ENCODE measurements at regions not wholly inside any gene's neighbourhood (a gene's known extent, or its start where the extent isn't known, plus 50 kb on each side); places are given as distances from the start of the nearest gene placed in this dataset.

DNA sequence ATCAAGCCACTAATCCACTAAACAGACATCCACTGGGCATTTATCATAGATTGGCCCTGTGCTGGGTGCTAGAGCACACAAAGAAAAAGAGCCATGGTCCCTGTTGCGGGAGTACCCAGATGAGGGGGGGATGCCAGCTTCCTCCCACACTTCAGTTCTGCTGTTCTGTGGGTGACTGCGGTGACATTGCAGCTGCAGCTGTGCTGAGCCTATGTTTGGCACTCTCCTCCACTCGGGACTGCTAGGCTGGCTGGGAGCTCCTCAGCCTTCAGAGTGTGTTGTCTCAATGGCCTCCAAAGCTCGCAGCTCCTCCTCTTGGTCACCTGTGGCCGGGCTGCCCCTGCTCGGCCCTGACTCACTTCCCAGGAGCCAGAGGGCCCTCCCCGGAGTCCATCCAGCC is 173.2 kb downstream of the CLCN4 start:
- Histone ChIP-seq H3K79me1 (ENCODE audit: low read depth in 1 of 2, low read length in 2 of 2) (no peaks in the 10 kb centered on the region), H4K8ac (ENCODE audit: low read depth in 2 of 2, low read length in 2 of 2) (no peak overlapping the region), H3K4me3 (ENCODE audit: insufficient read depth, low read depth, low read length) (no peak overlapping the region), H3K56ac (ENCODE audit: extremely low read depth, insufficient read depth, low read length) (no peak overlapping the region), H3K18ac (ENCODE audit: low read depth, low read length) (no peak overlapping the region), H3K9me1 (ENCODE audit: insufficient read depth, low read length) (no peaks in the 10 kb centered on the region), H2AK9ac (replicated peaks; ENCODE audit: low read depth, low read length, poor library complexity) (no peak overlapping the region), H3K27me3 (ENCODE audit: control insufficient read depth, insufficient read depth, low read length) (no peaks in the 10 kb centered on the region; the same call in 1 of the 2 replicates), H3K27ac (ENCODE audit: insufficient read depth, low read length) (no peak overlapping the region), H4K91ac (ENCODE audit: insufficient read depth, low read depth, low read length) (no peak overlapping the region), H3K4me1 (ENCODE audit: control insufficient read depth, insufficient read depth, low read length) (peaks cover 2% of the 10 kb centered on the region; the same call in 1 of the 2 replicates), H2AFZ (replicated peaks; ENCODE audit: low read length, poor library complexity) (no peak overlapping the region), H2BK120ac (ENCODE audit: low read depth, low read length) (no peak overlapping the region), H2BK5ac (ENCODE audit: low read depth, low read length, poor library complexity, severe bottlenecking) (no peak overlapping the region), H3K36me3 (ENCODE audit: control insufficient read depth, insufficient read depth, low read length) (no peaks in the 10 kb centered on the region), H3K9ac (ENCODE audit: low read depth, low read length) (no peak overlapping the region), H2AK5ac (ENCODE audit: low read depth, low read length) (no peak overlapping the region), H4K20me1 (ENCODE audit: insufficient read depth, low read length) (no peaks in the 10 kb centered on the region), H3K23ac (ENCODE audit: low read depth, low read length) (no peak overlapping the region), H4K5ac (ENCODE audit: low read depth, low read length) (no peak overlapping the region), H3K4ac (ENCODE audit: low read depth, low read length) (no peak overlapping the region), H3K14ac (replicated peaks; ENCODE audit: low read depth, low read length) (no peak overlapping the region), H2BK20ac (ENCODE audit: low read depth, low read length) (no peak overlapping the region), H3K4me2 (ENCODE audit: low read depth, low read length) (no peak overlapping the region), H3K9me3 (ENCODE audit: control insufficient read depth, insufficient read depth, low read length) (no peaks in the 10 kb centered on the region), H2BK15ac (ENCODE audit: low read depth, low read length) (no peak overlapping the region)
- BruUV-seq (replicated peaks): no TSS peak
- intact Hi-C loops (cut with micrococcal nuclease): loop anchor here (5.0 kb wide), 1 partner anchor 287 kb away; no protein-coding TSS in a partner anchor
- DNase-seq (no peak), ATAC-seq (ENCODE audit: low read depth) (no peak)
- in situ Hi-C loops (cut with MboI; ENCODE audit: low sequenced_read_pairs): no loop called here
- TF ChIP-seq SMC3 (IDR thresholded peaks at IDR 0.05; ENCODE audit: low read depth, low read length) (no peak), MAFK (IDR thresholded peaks at IDR 0.05; ENCODE audit: low read depth, low read length) (no peak), POLR2A (IDR thresholded peaks at IDR 0.05; ENCODE audit: low read depth, low read length) (no peak), CEBPB (IDR thresholded peaks at IDR 0.05; ENCODE audit: low read depth, low read length) (no peak), FOS (IDR thresholded peaks at IDR 0.05; ENCODE audit: low read depth, low read length) (no peak), RCOR1 (IDR thresholded peaks at IDR 0.05; ENCODE audit: insufficient replicate concordance, low read length) (no peak), BHLHE40 (IDR thresholded peaks at IDR 0.05; ENCODE audit: low read depth, low read length) (no peak), NFE2L2 (IDR thresholded peaks at IDR 0.05; ENCODE audit: low read depth, low read length) (no peak), RAD21 (IDR thresholded peaks at IDR 0.05; ENCODE audit: low read length) (no peak), MAZ (IDR thresholded peaks at IDR 0.05; ENCODE audit: borderline replicate concordance, low read depth, low read length) (no peak), RFX5 (IDR thresholded peaks at IDR 0.05; ENCODE audit: low read depth, low read length) (no peak), CHD1 (IDR thresholded peaks at IDR 0.05; ENCODE audit: low read depth, low read length) (no peak)
- TF ChIP-seq, protein P1, sequence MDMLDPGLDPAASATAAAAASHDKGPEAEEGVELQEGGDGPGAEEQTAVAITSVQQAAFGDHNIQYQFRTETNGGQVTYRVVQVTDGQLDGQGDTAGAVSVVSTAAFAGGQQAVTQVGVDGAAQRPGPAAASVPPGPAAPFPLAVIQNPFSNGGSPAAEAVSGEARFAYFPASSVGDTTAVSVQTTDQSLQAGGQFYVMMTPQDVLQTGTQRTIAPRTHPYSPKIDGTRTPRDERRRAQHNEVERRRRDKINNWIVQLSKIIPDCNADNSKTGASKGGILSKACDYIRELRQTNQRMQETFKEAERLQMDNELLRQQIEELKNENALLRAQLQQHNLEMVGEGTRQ (IDR thresholded peaks at IDR 0.05; ENCODE audit: low read depth, low read length): no peak
- TF ChIP-seq, protein P2, sequence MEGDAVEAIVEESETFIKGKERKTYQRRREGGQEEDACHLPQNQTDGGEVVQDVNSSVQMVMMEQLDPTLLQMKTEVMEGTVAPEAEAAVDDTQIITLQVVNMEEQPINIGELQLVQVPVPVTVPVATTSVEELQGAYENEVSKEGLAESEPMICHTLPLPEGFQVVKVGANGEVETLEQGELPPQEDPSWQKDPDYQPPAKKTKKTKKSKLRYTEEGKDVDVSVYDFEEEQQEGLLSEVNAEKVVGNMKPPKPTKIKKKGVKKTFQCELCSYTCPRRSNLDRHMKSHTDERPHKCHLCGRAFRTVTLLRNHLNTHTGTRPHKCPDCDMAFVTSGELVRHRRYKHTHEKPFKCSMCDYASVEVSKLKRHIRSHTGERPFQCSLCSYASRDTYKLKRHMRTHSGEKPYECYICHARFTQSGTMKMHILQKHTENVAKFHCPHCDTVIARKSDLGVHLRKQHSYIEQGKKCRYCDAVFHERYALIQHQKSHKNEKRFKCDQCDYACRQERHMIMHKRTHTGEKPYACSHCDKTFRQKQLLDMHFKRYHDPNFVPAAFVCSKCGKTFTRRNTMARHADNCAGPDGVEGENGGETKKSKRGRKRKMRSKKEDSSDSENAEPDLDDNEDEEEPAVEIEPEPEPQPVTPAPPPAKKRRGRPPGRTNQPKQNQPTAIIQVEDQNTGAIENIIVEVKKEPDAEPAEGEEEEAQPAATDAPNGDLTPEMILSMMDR (conservative IDR thresholded peaks at IDR 0.05; ENCODE audit: low read depth, low read length): no peak
- TF ChIP-seq, protein P3, sequence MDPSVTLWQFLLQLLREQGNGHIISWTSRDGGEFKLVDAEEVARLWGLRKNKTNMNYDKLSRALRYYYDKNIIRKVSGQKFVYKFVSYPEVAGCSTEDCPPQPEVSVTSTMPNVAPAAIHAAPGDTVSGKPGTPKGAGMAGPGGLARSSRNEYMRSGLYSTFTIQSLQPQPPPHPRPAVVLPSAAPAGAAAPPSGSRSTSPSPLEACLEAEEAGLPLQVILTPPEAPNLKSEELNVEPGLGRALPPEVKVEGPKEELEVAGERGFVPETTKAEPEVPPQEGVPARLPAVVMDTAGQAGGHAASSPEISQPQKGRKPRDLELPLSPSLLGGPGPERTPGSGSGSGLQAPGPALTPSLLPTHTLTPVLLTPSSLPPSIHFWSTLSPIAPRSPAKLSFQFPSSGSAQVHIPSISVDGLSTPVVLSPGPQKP (IDR thresholded peaks at IDR 0.05; ENCODE audit: borderline replicate concordance, low read depth, low read length): no peak
- WGBS, 2 experiments (ENCODE audit: extremely low coverage in 2 of 2, insufficient read length in 1 of 2): no CpG with 5 or more reads among the region's 7 CpGs
- ChIA-PET POLR2A (ENCODE audit: unreplicated experiment) (no interaction called here), CTCF (no interaction called here)
- dilution Hi-C loops (cut with HindIII; ENCODE audit: low sequenced_read_pairs, unreplicated experiment): no loop called here

Measured in IMR-90 (cell line).